SU-DHL-6 (cell line): ENCODE measurements at regions not wholly inside any gene's neighbourhood (a gene's known extent, or its start where the extent isn't known, plus 50 kb on each side); places are given as distances from the start of the nearest gene placed in this dataset.

ENCODE experiments used
- EZH2phosphoT487 ChIP-seq: fragments of 200-600 bp; sonication (generic), shearing (Covaris generic); conservative IDR thresholded peaks from 2 replicates; pipeline ENCODE4 v1.6.1; 2018; ENCODE audit warnings: mild to moderate bottlenecking, antibody characterized with exemption, low read length, moderate library complexity, mixed read lengths
- TF ChIP-seq, protein P1 (sequence below): fragments of 200-600 bp; sonication (generic); IDR thresholded peaks from one replicate; pipeline ENCODE4 v1.5.1; 2017; ENCODE audit warnings: antibody characterized with exemption, mild to moderate bottlenecking, low read length, moderate library complexity; ENCODE audit not compliant: insufficient read depth, poor library complexity, severe bottlenecking

DNA sequence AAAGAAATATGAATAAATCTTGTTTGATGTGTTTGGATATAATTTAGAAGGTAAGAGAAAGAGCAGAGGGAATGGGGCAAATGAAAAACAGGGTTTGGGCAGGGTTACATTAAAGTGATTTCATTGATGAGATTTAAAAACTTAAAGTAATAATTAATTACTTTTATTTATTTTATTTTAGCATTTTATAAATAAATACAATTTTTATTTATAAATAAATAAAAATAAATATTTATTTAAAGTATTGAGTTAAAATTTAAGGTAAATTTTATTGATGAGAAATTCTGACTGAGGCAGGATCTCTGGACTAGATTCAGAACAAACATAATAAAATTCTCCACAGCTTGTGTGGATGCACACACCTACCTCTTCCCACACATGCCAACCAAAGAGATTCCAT is 584.1 kb upstream of the BTBD3 start:
- TF ChIP-seq, protein P1, sequence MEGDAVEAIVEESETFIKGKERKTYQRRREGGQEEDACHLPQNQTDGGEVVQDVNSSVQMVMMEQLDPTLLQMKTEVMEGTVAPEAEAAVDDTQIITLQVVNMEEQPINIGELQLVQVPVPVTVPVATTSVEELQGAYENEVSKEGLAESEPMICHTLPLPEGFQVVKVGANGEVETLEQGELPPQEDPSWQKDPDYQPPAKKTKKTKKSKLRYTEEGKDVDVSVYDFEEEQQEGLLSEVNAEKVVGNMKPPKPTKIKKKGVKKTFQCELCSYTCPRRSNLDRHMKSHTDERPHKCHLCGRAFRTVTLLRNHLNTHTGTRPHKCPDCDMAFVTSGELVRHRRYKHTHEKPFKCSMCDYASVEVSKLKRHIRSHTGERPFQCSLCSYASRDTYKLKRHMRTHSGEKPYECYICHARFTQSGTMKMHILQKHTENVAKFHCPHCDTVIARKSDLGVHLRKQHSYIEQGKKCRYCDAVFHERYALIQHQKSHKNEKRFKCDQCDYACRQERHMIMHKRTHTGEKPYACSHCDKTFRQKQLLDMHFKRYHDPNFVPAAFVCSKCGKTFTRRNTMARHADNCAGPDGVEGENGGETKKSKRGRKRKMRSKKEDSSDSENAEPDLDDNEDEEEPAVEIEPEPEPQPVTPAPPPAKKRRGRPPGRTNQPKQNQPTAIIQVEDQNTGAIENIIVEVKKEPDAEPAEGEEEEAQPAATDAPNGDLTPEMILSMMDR, result no peak
- TF ChIP-seq EZH2phosphoT487, result no peak
